HEK293T (cell line): ENCODE measurements at regions not wholly inside any gene's neighbourhood (a gene's known extent, or its start where the extent isn't known, plus 50 kb on each side); places are given as distances from the start of the nearest gene placed in this dataset.

Experiments
- ARNT ChIP-seq: fragments of 450-650 bp; IDR thresholded peaks from 2 replicates; pipeline ENCODE4 v1.6.1; 2017; ENCODE audit warnings: mild to moderate bottlenecking
- BHLHE40 ChIP-seq: fragments of 450-650 bp; IDR thresholded peaks from 2 replicates; pipeline ENCODE4 v1.6.1; 2016; ENCODE audit warnings: mild to moderate bottlenecking, moderate library complexity, borderline replicate concordance
- CTBP1 ChIP-seq: fragments of 450-650 bp; IDR thresholded peaks from 2 replicates; pipeline ENCODE4 v1.6.1; 2016; ENCODE audit warnings: borderline replicate concordance
- ELF4 ChIP-seq: fragments of 450-650 bp; IDR thresholded peaks from 2 replicates; pipeline ENCODE4 v1.6.1; 2017; ENCODE audit warnings: antibody characterized with exemption
- FOXK2 ChIP-seq: fragments of 450-650 bp; IDR thresholded peaks from 2 replicates; pipeline ENCODE4 v1.6.1; 2016; ENCODE audit warnings: mild to moderate bottlenecking
- FOXM1 ChIP-seq: fragments of 450-650 bp; IDR thresholded peaks from 2 replicates; pipeline ENCODE4 v1.6.1; 2017; ENCODE audit warnings: mild to moderate bottlenecking, borderline replicate concordance
- HDGF ChIP-seq: fragments of 450-650 bp; IDR thresholded peaks from 2 replicates; pipeline ENCODE4 v1.6.1; 2017; ENCODE audit warnings: antibody characterized with exemption, borderline replicate concordance
- LEF1 ChIP-seq: fragments of 450-650 bp; IDR thresholded peaks from 2 replicates; pipeline ENCODE4 v1.6.1; 2017; ENCODE audit warnings: mild to moderate bottlenecking, borderline replicate concordance
- SP1 ChIP-seq: fragments of 450-650 bp; IDR thresholded peaks from 2 replicates; pipeline ENCODE4 v1.6.1; 2017
- SUZ12 ChIP-seq: fragments of 450-650 bp; IDR thresholded peaks from 2 replicates; pipeline ENCODE4 v1.6.1; 2016; ENCODE audit warnings: mild to moderate bottlenecking
- TARDBP ChIP-seq: fragments of 450-650 bp; IDR thresholded peaks from 2 replicates; pipeline ENCODE4 v1.6.1; 2016

- TF ChIP-seq HDGF (no peak), SP1 (no peak), BHLHE40 (no peak), TARDBP (no peak), ELF4 (no peak), CTBP1 (no peak), ARNT (no peak), FOXM1 (no peak), LEF1 (no peak), SUZ12 (no peak), FOXK2 (no peak)
Observed at GRCh38 chr14:54197369-54197768, 199.4 kb upstream of the CDKN3 start.
